SW 1271 (cell line): ENCODE measurements at regions not wholly inside any gene's neighbourhood (a gene's known extent, or its start where the extent isn't known, plus 50 kb on each side); places are given as distances from the start of the nearest gene placed in this dataset.

Experiments
- DNase-seq, 2 experiments: peaks; one replicate each; lab custom pipeline; 2025; lab: John Stamatoyannopoulos, UW

GRCh38 chr18:77910347-77910746 lies 660.7 kb downstream of the GALR1 start:
- DNase-seq: no peak

GRCh38 chr18:77911971-77912605 lies 662.4 kb downstream of the GALR1 start:
- DNase-seq: no peak

GRCh38 chr18:77918730-77919129 lies 669.1 kb downstream of the GALR1 start:
- no peak for DNase-seq

GRCh38 chr18:77919923-77920322 lies 670.3 kb downstream of the GALR1 start:
- no peak for DNase-seq

- DNase-seq: no peak
Measured at GRCh38 chr18:77935342-77935741, 685.7 kb downstream of the GALR1 start.

GRCh38 chr18:77940566-77940965 lies 690.9 kb downstream of the GALR1 start:
- no peak for DNase-seq

- no peak for DNase-seq
Measured at GRCh38 chr18:77944533-77944932, 694.9 kb downstream of the GALR1 start.

- no peak for DNase-seq
Measured at GRCh38 chr18:77948567-77948966, 698.9 kb downstream of the GALR1 start.

GRCh38 chr18:77949355-77949973 lies 699.8 kb downstream of the GALR1 start:
- DNase-seq: no peak

GRCh38 chr18:77959248-77959647 lies 709.6 kb downstream of the GALR1 start:
- DNase-seq: no peak

GRCh38 chr18:77960791-77961410 lies 711.3 kb downstream of the GALR1 start:
- no peak for DNase-seq

- DNase-seq: no peak
Measured at GRCh38 chr18:77967071-77967470, 717.4 kb downstream of the GALR1 start.

GRCh38 chr18:77967791-77968190 lies 718.1 kb downstream of the GALR1 start:
- DNase-seq: no peak

- no peak for DNase-seq
Measured at GRCh38 chr18:77969972-77970371, 720.3 kb downstream of the GALR1 start.

GRCh38 chr18:77970814-77971213 lies 721.2 kb downstream of the GALR1 start:
- DNase-seq: no peak

GRCh38 chr18:77973745-77974144 lies 724.1 kb downstream of the GALR1 start:
- no peak for DNase-seq

- no peak for DNase-seq
Measured at GRCh38 chr18:77974329-77974728, 724.7 kb downstream of the GALR1 start.

- no peak for DNase-seq
Measured at GRCh38 chr18:77977331-77977730, 727.7 kb downstream of the GALR1 start.

GRCh38 chr18:77980275-77980674 lies 730.6 kb downstream of the GALR1 start:
- DNase-seq: no peak

GRCh38 chr18:77981874-77982273 lies 732.2 kb downstream of the GALR1 start:
- DNase-seq: no peak

GRCh38 chr18:77983270-77983669 lies 733.6 kb downstream of the GALR1 start:
- no peak for DNase-seq

GRCh38 chr18:77984178-77984577 lies 734.5 kb downstream of the GALR1 start:
- DNase-seq: no peak

- no peak for DNase-seq
Measured at GRCh38 chr18:77984833-77985232, 735.2 kb downstream of the GALR1 start.
